ENCODE measurements at regions not wholly inside any gene's neighbourhood (a gene's known extent, or its start where the extent isn't known, plus 50 kb on each side); places are given as distances from the start of the nearest gene placed in this dataset.

DNA sequence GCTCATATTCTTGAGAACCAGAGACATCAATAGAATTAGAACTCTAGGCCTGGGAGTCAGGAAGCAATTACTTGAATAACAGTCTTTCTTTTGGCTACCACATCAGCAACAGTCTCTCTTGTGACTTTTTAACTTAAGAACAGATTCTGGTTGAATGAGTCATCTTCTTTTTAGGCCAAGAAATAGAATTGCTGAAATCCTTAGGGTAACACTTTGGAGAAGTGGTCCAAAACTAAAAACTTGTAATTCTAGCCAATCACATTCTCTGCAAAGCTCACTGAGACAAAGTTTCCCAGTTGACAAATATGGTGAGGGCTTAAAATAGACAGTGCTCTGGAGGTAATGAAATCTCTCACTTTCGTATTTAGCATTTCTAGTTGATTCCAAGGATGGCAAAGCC, 238.0 kb downstream of the SHOX2 start:
- Histone ChIP-seq H2AFZ (ENCODE audit: low read depth) (no peak overlapping the region), H3K4me2 (no peak overlapping the region), H3K79me2 (ENCODE audit: insufficient read depth, low read depth) (no peaks in the 10 kb centered on the region), H3K27me3 (ENCODE audit: insufficient read depth, low read depth) (no peaks in the 10 kb centered on the region), H3K4me3 (IDR thresholded peaks at IDR 0.05; ENCODE audit: insufficient read depth, low read depth, low read length) (no peak overlapping the region), H3K9ac (no peak overlapping the region), H3K4me1 (ENCODE audit: low read depth, poor library complexity, severe bottlenecking) (no peaks in the 10 kb centered on the region), H4K20me1 (ENCODE audit: insufficient read depth) (no peaks in the 10 kb centered on the region), H3K27ac (no peak overlapping the region), H3K36me3 (ENCODE audit: insufficient read depth) (no peaks in the 10 kb centered on the region)
- TF ChIP-seq, protein P1, sequence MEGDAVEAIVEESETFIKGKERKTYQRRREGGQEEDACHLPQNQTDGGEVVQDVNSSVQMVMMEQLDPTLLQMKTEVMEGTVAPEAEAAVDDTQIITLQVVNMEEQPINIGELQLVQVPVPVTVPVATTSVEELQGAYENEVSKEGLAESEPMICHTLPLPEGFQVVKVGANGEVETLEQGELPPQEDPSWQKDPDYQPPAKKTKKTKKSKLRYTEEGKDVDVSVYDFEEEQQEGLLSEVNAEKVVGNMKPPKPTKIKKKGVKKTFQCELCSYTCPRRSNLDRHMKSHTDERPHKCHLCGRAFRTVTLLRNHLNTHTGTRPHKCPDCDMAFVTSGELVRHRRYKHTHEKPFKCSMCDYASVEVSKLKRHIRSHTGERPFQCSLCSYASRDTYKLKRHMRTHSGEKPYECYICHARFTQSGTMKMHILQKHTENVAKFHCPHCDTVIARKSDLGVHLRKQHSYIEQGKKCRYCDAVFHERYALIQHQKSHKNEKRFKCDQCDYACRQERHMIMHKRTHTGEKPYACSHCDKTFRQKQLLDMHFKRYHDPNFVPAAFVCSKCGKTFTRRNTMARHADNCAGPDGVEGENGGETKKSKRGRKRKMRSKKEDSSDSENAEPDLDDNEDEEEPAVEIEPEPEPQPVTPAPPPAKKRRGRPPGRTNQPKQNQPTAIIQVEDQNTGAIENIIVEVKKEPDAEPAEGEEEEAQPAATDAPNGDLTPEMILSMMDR (conservative IDR thresholded peaks at IDR 0.05; ENCODE audit: low read depth, low read length), result no peak

DNA sequence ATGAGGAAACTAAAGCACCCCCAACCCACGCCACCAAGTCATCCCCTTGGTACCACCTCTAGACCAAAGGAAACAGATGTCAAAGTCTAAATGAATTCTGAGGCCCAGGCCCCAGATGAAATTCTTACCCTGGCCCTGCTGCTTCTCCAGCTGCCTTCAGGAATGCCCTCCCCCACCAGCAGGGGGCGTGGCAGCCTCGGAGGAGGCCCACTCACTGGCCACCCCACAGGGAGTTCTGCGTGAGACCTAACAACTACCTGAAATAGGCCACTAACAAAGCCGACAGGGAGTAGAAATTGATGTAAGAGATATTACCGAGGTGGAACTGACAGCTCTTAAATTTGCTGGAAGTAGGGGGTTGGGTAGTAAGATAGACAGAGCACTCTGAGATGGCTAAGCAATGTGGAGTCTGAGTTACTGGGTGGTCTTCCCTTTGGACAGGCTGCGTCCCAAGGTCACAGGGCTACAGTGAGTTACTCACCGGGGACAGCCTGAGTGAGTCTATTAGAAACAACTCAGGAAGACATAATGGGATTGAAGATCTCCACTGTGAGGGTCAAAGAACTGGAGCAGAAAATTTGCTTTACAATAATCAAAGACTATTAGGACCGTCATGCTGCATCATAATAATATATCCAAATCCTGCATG, 240.7 kb downstream of the SHOX2 start:
- Histone ChIP-seq H3K36me3 (ENCODE audit: insufficient read depth) (no peaks in the 10 kb centered on the region), H4K20me1 (ENCODE audit: insufficient read depth) (no peaks in the 10 kb centered on the region), H3K4me2 (no peak overlapping the region), H3K4me3 (IDR thresholded peaks at IDR 0.05; ENCODE audit: insufficient read depth, low read depth, low read length) (no peak overlapping the region), H3K27me3 (ENCODE audit: insufficient read depth, low read depth) (no peaks in the 10 kb centered on the region), H3K9ac (no peak overlapping the region), H3K27ac (no peak overlapping the region), H2AFZ (ENCODE audit: low read depth) (no peak overlapping the region), H3K4me1 (ENCODE audit: low read depth, poor library complexity, severe bottlenecking) (no peaks in the 10 kb centered on the region), H3K79me2 (ENCODE audit: insufficient read depth, low read depth) (no peaks in the 10 kb centered on the region)
- TF ChIP-seq, protein P1 (conservative IDR thresholded peaks at IDR 0.05; ENCODE audit: low read depth, low read length), result peak; percentile 90

DNA sequence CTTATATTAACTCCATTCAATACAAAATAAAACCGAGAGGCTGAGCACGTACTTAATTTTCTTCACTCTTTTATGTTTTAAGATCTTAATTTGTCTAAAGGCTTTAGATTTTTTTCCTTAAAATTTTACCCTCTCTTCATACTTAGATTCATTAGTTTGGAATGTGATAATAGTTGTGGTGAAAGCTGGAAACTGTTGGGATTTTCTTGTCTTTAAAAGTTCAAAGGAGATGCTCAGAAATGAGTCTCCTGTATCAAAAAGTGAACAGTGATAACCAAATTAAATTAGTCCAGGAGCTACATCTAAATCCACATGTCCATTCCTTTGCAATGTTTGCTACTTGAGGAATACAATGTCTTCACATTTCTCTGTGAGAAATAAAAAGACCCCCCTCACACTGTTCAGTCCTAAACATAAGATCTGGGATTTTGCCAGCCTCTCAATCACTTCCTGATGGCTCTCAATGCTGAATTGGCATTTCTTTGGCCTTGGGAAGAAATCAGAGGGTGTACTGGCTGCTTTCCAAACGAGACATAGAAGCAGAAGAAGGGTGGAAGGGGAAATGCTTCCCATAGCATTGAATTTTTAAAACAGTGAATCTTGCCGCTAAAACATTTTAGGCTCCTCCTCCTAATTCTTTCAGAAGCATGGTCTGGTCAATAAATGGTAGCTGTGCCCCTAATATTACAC, 245.0 kb downstream of the SHOX2 start:
- H3K27me3 ChIP-seq (ENCODE audit: insufficient read depth, low read depth), result no peaks in the 10 kb centered on the region
- no peak overlapping the region for H3K4me2 ChIP-seq
- no peak overlapping the region for H3K4me3 ChIP-seq (IDR thresholded peaks at IDR 0.05; ENCODE audit: insufficient read depth, low read depth, low read length)
- no peak overlapping the region for H2AFZ ChIP-seq (ENCODE audit: low read depth)
- H4K20me1 ChIP-seq (ENCODE audit: insufficient read depth), result no peaks in the 10 kb centered on the region
- H3K27ac ChIP-seq, result no peak overlapping the region
- no peak overlapping the region for H3K9ac ChIP-seq
- no peaks in the 10 kb centered on the region for H3K79me2 ChIP-seq (ENCODE audit: insufficient read depth, low read depth)
- TF ChIP-seq, protein P1 (conservative IDR thresholded peaks at IDR 0.05; ENCODE audit: low read depth, low read length), result no peak
- no peaks in the 10 kb centered on the region for H3K36me3 ChIP-seq (ENCODE audit: insufficient read depth)
- H3K4me1 ChIP-seq (ENCODE audit: low read depth, poor library complexity, severe bottlenecking), result no peaks in the 10 kb centered on the region

DNA sequence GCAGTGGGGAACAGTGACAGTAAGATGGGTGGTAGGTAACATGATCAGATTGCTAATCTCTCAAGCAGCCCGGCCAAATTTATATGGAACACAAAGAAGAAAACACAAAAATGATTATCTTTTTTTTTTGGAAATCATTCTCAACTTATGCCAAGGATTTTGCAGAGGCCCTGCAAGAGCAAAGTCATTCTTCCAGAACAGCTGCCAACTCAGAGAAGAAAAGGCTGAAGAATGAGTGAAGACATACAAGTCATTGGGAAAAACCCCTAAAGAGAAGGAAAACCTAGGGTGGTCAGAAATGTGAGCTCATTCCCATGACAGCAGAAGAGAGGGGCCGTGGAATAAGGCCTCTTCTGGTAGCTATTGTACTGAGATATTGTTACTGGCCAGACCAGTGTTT, 246.7 kb downstream of the SHOX2 start:
- Histone ChIP-seq H3K4me1 (ENCODE audit: low read depth, poor library complexity, severe bottlenecking) (no peaks in the 10 kb centered on the region), H3K27ac (no peak overlapping the region), H3K27me3 (ENCODE audit: insufficient read depth, low read depth) (no peaks in the 10 kb centered on the region), H3K4me3 (IDR thresholded peaks at IDR 0.05; ENCODE audit: insufficient read depth, low read depth, low read length) (no peak overlapping the region), H3K4me2 (no peak overlapping the region), H3K79me2 (ENCODE audit: insufficient read depth, low read depth) (no peaks in the 10 kb centered on the region), H3K36me3 (ENCODE audit: insufficient read depth) (no peaks in the 10 kb centered on the region), H4K20me1 (ENCODE audit: insufficient read depth) (no peaks in the 10 kb centered on the region), H3K9ac (no peak overlapping the region), H2AFZ (ENCODE audit: low read depth) (no peak overlapping the region)
- TF ChIP-seq, protein P1 (conservative IDR thresholded peaks at IDR 0.05; ENCODE audit: low read depth, low read length), result no peak

All from KMS-11 (cell line).